ENCODE measurements at regions not wholly inside any gene's neighbourhood (a gene's known extent, or its start where the extent isn't known, plus 50 kb on each side); places are given as distances from the start of the nearest gene placed in this dataset.

DNA sequence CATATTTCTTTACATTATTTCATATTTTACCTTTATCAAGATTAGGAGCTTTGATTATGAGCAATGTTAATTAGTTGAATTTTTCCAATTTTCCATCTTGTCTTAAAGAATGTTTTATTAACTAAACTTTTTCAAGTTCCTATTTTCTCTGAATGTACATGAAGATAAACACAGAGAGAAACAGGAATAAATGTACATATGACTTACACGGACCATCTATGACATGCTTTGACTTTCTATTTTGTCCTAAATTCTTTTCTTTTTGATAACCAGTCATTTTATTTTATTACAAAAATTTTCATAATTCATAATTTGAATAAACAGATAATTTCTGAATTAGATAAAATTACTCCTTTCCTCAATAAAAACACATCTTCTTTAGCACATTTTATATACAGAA is 1038.8 kb upstream of the ARRDC3 start:
- Histone ChIP-seq H3K4me1 (ENCODE audit: control insufficient read depth in 2 of 3, insufficient read depth in 2 of 3, low read depth in 1 of 3, low read length in 3 of 3) (no peaks in the 10 kb centered on the region), H3K9me3 (ENCODE audit: control insufficient read depth in 2 of 3, insufficient read depth in 1 of 3, low read length in 3 of 3) (no peaks in the 10 kb centered on the region), H3K36me3 (ENCODE audit: control insufficient read depth in 2 of 3, insufficient read depth in 3 of 3, low read length in 3 of 3) (no peaks in the 10 kb centered on the region), H3K4me3 (ENCODE audit: low read length in 3 of 3) (no peak overlapping the region), H3K27ac (ENCODE audit: low read depth in 2 of 2, low read length in 2 of 2) (no peak overlapping the region), H3K27me3 (ENCODE audit: control insufficient read depth, insufficient read depth, low read length) (no peaks in the 10 kb centered on the region), H3K9ac (ENCODE audit: low read length in 3 of 3) (no peak overlapping the region)
- FAIRE-seq (peak; percentile 25), DNase-seq (peak in 2 of 5 donors; percentile 3 to 13)
- TF ChIP-seq, protein P1, sequence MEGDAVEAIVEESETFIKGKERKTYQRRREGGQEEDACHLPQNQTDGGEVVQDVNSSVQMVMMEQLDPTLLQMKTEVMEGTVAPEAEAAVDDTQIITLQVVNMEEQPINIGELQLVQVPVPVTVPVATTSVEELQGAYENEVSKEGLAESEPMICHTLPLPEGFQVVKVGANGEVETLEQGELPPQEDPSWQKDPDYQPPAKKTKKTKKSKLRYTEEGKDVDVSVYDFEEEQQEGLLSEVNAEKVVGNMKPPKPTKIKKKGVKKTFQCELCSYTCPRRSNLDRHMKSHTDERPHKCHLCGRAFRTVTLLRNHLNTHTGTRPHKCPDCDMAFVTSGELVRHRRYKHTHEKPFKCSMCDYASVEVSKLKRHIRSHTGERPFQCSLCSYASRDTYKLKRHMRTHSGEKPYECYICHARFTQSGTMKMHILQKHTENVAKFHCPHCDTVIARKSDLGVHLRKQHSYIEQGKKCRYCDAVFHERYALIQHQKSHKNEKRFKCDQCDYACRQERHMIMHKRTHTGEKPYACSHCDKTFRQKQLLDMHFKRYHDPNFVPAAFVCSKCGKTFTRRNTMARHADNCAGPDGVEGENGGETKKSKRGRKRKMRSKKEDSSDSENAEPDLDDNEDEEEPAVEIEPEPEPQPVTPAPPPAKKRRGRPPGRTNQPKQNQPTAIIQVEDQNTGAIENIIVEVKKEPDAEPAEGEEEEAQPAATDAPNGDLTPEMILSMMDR (IDR thresholded peaks at IDR 0.05; ENCODE audit: borderline replicate concordance, extremely low read depth, insufficient read depth) = no peak
- intact Hi-C loops (cut with DNase I) = no loop called here

DNA sequence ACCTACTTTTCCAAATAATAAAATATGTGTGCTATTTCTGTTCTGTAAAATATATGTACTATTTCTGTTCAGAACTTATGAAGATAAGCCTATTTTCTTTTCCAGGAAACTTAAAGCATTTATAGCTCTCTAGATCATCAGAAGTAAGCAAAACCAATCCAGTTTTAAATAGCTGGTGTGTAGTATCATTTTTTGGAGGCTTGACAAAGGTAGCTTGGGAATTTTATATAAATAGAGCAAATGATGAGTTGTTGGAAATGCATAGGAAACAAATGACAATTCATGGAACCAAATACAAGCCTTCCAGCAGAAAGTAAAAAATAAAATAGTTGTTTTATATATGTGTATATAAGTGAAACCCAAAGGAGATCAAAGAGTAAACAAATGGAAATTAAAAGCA is 1038.1 kb upstream of the ARRDC3 start:
- intact Hi-C loops (cut with DNase I) = no loop called here
- FAIRE-seq (no peak), DNase-seq (no peak)
- TF ChIP-seq, protein P1 (IDR thresholded peaks at IDR 0.05; ENCODE audit: borderline replicate concordance, extremely low read depth, insufficient read depth) = no peak
- Histone ChIP-seq H3K9ac (ENCODE audit: low read length in 3 of 3) (no peak overlapping the region), H3K27ac (ENCODE audit: low read depth in 2 of 2, low read length in 2 of 2) (no peak overlapping the region), H3K4me3 (ENCODE audit: low read length in 3 of 3) (no peak overlapping the region), H3K4me1 (ENCODE audit: control insufficient read depth in 2 of 3, insufficient read depth in 2 of 3, low read depth in 1 of 3, low read length in 3 of 3) (no peaks in the 10 kb centered on the region), H3K9me3 (ENCODE audit: control insufficient read depth in 2 of 3, insufficient read depth in 1 of 3, low read length in 3 of 3) (no peaks in the 10 kb centered on the region), H3K27me3 (ENCODE audit: control insufficient read depth, insufficient read depth, low read length) (no peaks in the 10 kb centered on the region), H3K36me3 (ENCODE audit: control insufficient read depth in 2 of 3, insufficient read depth in 3 of 3, low read length in 3 of 3) (no peaks in the 10 kb centered on the region)

DNA sequence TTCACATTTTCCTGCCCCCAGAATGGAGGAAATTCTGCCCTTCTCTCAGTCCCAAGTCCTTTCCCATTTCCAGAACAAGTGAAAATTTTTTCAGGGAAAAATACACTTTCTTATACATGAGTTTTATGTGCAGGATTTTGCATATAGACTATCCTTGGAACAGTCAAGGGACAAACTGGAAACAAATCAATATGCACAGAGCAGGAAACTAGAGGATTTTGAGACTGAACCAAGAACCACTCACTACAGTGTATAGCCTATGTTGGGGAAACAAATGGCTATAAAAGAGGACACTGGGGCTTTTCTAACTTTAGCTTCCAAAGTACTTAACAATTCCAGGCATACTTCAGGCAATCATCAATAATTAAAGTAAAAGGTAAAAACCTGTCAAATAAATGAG is 1036.1 kb upstream of the ARRDC3 start:
- H3K9me3 ChIP-seq (ENCODE audit: control insufficient read depth in 2 of 3, insufficient read depth in 1 of 3, low read length in 3 of 3) = no peaks in the 10 kb centered on the region
- no peak overlapping the region for H3K27ac ChIP-seq (ENCODE audit: low read depth in 2 of 2, low read length in 2 of 2)
- no peaks in the 10 kb centered on the region for H3K4me1 ChIP-seq (ENCODE audit: control insufficient read depth in 2 of 3, insufficient read depth in 2 of 3, low read depth in 1 of 3, low read length in 3 of 3)
- intact Hi-C loops (cut with DNase I) = no loop called here
- no peaks in the 10 kb centered on the region for H3K36me3 ChIP-seq (ENCODE audit: control insufficient read depth in 2 of 3, insufficient read depth in 3 of 3, low read length in 3 of 3)
- TF ChIP-seq, protein P1 (IDR thresholded peaks at IDR 0.05; ENCODE audit: borderline replicate concordance, extremely low read depth, insufficient read depth) = no peak
- no peaks in the 10 kb centered on the region for H3K27me3 ChIP-seq (ENCODE audit: control insufficient read depth, insufficient read depth, low read length)
- H3K9ac ChIP-seq (ENCODE audit: low read length in 3 of 3) = no peak overlapping the region
- FAIRE-seq (no peak), DNase-seq (no peak)
- no peak overlapping the region for H3K4me3 ChIP-seq (ENCODE audit: low read length in 3 of 3)

DNA sequence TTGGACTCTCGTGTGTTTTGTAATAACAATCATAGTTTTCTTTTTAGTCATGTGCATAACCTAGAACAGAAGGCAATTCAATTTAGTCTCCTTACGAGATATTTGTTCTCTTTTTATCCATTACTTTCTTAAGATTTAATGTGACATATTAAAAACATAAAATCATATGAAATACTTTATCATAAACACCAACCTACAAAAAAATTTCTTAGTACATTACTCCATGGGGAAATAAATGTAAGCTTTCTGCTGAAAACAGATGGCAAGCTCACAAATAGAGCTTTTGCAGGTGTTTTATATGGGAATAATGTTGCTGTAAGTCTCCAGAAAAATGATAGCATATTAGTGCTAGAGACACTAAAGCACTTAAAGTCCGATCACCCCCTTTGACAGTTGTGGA is 1035.2 kb upstream of the ARRDC3 start:
- Histone ChIP-seq H3K27me3 (ENCODE audit: control insufficient read depth, insufficient read depth, low read length) (no peaks in the 10 kb centered on the region), H3K4me1 (ENCODE audit: control insufficient read depth in 2 of 3, insufficient read depth in 2 of 3, low read depth in 1 of 3, low read length in 3 of 3) (no peaks in the 10 kb centered on the region), H3K9me3 (ENCODE audit: control insufficient read depth in 2 of 3, insufficient read depth in 1 of 3, low read length in 3 of 3) (no peaks in the 10 kb centered on the region), H3K4me3 (ENCODE audit: low read length in 3 of 3) (no peak overlapping the region), H3K36me3 (ENCODE audit: control insufficient read depth in 2 of 3, insufficient read depth in 3 of 3, low read length in 3 of 3) (no peaks in the 10 kb centered on the region), H3K9ac (ENCODE audit: low read length in 3 of 3) (no peak overlapping the region), H3K27ac (ENCODE audit: low read depth in 2 of 2, low read length in 2 of 2) (no peak overlapping the region)
- no peak for FAIRE-seq
- TF ChIP-seq, protein P1 (IDR thresholded peaks at IDR 0.05; ENCODE audit: borderline replicate concordance, extremely low read depth, insufficient read depth) = no peak
- intact Hi-C loops (cut with DNase I) = no loop called here
- no peak for DNase-seq
